Kidney capillary endothelial cell (primary cell): ENCODE measurements at regions not wholly inside any gene's neighbourhood (a gene's known extent, or its start where the extent isn't known, plus 50 kb on each side); places are given as distances from the start of the nearest gene placed in this dataset.
A peak's percentile ranks its signal among the peaks of the same experiment; 100 is the strongest.
"Not testable (repeated sequence)": the region's sequence is repeated elsewhere in the genome, so short reads cannot be mapped to it uniquely, and the experiment has no call there.

Experiments
- DNase-seq: peaks from one replicate; pipeline ENCODE4 v3.0.0-alpha.2; 2018; ENCODE audit warnings: low spot score

GRCh38 chr4:189178125-189178746, 762.4 kb upstream of the FRG1 start:
- no peak for DNase-seq

GRCh38 chr4:189185810-189186432, 754.8 kb upstream of the FRG1 start:
- DNase-seq, result no peak

GRCh38 chr4:189187531-189188052, 753.1 kb upstream of the FRG1 start:
- no peak for DNase-seq

DNA sequence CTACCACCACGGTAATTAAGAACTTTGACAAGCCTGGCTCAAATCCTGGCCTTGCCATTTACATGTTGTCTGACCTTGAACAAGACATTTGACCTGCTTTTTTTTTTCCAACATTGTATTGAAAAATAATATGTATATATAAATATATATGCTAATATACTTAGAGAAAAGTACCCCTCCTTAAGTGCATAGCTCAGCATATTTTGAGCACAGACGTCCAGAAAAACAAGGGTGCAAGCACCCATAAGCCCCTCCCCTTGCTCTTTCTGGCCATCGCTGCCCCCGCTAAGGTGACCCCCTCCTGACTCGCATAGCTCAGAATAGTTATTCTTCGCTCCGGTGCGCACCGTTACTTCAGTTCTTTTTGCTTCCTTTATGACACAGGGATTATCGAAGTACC, 742.0 kb upstream of the FRG1 start:
- DNase-seq, result no peak

DNA sequence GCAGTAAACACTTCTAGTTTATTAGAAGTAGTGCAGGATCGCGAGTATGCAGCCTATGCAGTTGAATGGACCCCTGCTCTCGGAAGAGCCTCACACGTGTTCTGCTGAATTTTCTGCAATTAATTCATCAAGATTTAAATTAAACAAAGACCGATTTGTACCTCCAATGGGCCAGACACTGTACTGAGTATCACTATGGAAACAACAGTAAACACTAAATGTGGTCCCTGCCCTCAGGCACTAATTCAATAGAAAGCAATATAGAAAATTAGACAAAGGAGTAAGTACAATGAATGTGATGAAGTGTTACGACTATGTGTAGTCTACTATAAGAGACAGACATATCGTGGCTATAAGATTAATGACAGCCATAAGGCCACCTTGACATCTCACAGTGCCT, 740.3 kb upstream of the FRG1 start:
- no peak for DNase-seq

GRCh38 chr4:189202182-189202868, 738.3 kb upstream of the FRG1 start:
- DNase-seq, result peak; percentile 46

GRCh38 chr4:189202869-189203271, 737.8 kb upstream of the FRG1 start:
- DNase-seq, result no peak

GRCh38 chr4:189204616-189205015, 736.1 kb upstream of the FRG1 start:
- DNase-seq, result no peak

DNA sequence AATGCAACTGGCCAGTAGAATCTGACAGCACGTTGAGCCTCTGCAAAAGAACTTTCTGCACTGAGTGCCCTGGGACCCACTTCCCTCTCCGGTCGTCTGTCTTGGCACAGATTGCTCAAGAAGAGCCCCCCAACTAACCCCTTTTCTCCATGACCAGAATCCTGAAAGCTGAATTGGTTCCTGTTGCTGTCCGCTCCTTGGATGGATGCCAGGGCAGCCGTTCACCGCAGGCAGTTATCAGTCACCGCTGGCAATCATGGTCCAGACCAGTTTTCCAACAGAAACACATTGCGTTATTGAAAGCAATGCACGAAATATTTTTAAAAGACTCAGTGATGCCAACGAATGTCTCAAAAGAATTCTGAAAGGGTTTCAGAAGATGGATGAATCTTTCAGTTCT, 733.7 kb upstream of the FRG1 start:
- DNase-seq, result no peak

- DNase-seq, result no peak
Observed at GRCh38 chr4:189207872-189208271, 732.8 kb upstream of the FRG1 start.

DNA sequence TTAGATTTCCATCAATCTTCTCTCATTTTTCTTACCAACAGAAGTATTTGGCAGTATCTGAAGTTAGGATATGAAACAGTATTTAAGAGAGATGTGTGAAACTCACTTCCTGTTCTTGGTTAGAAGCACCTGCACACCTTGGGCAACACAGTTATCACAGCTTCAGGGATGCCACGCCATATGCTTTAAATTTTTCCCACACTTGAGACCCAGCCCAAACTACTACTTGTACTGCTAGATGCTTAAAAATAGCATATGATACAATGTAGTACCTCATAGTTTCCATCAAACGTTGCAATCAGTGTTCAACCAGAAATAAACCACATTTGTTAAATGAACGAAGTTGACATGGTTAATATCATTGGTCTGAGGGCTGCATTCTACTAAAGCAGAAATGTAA, 725.1 kb upstream of the FRG1 start:
- DNase-seq, result no peak

DNA sequence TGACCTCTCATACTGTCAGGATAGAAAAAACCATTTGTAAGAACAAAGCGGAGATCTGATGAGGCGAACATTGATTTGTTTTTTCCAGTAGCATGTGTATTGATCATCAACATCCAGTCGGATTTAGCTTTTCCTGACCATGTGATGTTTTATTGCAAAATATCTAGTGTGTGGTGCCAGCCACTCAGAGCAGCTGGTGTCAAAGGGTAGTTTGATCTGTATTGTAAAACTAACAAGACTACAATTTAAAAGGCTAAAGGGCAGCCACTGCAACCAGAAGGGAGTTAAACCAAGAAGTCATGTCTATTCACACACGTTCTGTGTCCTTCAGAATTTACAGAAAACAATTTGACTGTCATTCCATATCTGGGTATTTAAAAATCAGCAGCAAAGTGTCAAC, 719.0 kb upstream of the FRG1 start:
- no peak for DNase-seq

DNA sequence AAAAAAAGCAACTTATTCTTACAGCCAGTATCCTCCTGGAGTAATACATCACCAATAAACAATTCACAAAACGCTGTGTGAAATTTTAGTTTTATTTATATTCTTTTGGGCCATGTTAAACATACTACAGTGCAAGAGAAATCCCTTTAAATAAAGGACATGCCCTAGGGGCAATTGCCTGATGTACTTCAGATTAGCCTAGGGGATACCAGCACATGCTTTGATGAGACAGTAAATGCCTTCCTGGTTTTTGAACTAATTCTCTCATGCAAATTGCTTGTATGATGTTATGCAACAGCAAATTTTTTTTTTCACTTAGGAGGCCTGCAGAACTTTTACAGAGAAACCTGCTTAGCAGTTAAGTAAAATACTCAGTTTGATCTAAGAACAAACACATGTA, 711.9 kb upstream of the FRG1 start:
- DNase-seq, result no peak

GRCh38 chr4:189232274-189232673, 708.4 kb upstream of the FRG1 start:
- no peak for DNase-seq

DNA sequence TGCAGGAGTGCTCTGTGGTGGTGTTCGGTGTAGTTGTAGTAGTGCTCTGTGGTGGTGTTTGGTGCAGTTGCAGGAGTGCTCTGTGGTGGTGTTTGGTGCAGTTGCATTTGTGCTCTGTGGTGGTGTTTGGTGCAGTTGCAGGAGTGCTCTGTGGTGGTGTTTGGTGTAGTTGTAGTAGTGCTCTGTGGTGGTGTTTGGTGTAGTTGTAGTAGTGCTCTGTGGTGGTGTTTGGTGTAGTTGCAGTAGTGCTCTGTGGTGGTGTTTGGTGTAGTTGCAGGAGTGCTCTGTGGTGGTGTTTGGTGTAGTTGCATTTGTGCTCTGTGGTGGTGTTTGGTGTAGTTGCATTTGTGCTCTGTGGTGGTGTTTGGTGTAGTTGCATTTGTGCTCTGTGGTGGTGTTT, 706.9 kb upstream of the FRG1 start:
- not testable (repeated sequence) for DNase-seq

- not testable (repeated sequence) for DNase-seq
Observed at GRCh38 chr4:189234948-189235347, 705.7 kb upstream of the FRG1 start.

GRCh38 chr4:189235599-189235998, 705.1 kb upstream of the FRG1 start:
- no peak for DNase-seq

DNA sequence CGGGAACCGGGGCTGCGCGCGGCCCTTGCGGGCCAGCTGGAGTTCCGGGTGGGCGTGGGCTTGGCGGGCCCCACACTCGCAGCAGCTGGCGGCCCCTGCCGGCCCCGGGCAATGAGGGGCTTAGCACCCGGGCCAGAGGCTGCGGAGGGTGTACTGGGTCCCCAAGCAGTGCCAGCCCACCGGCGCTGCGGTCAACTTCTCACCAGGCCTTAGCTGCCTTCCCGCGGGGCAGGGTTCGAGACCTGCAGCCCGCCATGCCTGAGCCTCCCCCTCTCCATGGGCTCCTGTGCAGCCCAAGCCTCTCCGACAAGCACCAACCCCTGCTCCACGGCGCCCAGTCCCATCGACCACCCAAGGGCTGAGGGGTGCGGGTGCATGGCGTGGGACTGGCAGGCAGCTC, 704.4 kb upstream of the FRG1 start:
- not testable (repeated sequence) for DNase-seq

DNA sequence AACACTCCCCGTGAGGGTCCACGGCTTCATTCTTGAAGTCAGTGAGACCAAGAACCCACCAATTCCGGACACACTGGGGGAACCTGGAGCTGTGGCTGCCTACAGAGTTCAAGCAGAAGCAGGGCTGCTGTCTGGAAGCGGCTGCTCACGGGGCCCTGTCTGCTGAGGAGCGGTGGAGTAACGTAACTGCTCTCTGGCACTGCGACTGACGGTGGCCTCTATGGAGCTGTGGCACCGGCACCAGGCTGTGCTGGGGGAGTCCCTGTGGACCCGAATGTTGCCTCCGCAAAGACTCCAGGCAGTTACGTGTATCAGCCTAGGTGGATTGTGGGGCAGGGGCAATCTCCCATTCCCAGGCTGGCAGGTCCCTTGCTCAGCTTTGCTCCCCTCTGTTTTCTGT, 703.3 kb upstream of the FRG1 start:
- no peak for DNase-seq

DNA sequence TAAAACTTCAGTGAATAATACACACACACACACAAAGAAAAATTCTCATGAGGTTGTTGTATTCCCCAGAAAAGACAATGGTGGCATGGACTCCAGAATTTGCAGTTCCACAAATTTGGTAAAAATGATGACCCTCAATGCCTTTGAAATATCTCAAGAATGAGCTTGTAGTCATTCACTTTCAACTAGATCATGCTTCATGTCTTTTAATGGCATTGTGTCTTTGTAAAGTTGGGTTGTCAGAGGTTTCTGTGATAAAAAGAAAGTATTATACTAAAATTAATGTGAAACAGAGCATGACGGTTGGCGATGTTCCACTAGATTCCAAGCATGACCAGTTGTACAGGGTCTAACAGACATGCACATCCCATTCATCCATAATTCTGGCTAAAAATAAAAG, 685.0 kb upstream of the FRG1 start:
- no peak for DNase-seq

GRCh38 chr4:189261475-189261874, 679.2 kb upstream of the FRG1 start:
- no peak for DNase-seq

GRCh38 chr4:189265515-189265914, 675.2 kb upstream of the FRG1 start:
- no peak for DNase-seq

- no peak for DNase-seq
Observed at GRCh38 chr4:189267312-189267965, 673.2 kb upstream of the FRG1 start.
